K562 (cell line): ENCODE measurements at regions not wholly inside any gene's neighbourhood (a gene's known extent, or its start where the extent isn't known, plus 50 kb on each side); places are given as distances from the start of the nearest gene placed in this dataset.

ENCODE experiments used
- ATAC-seq: fragments of 200-7000 bp; cut with Tn5 transposase; 3 replicates; pipeline ENCODE4 v1.9.1; 2020; ENCODE audit warnings: moderate library complexity
- BruUV-seq: library from RNA; stranded (reverse); fragments of 400-500 nt; replicated peaks from 2 replicates; lab custom pipeline; 2021; lab: Mats Ljungman, UMichigan
- CTCF ChIA-PET: fragments of 300-600 bp; formaldehyde crosslinking; extraction: SDS; loops from one replicate; lab custom pipeline; 2021; ENCODE audit warnings: low intra/inter-chr PET ratio; lab: Yijun Ruan, JAX
- POLR2A ChIA-PET: fragments of 300-600, 350-650 bp; sonication (Branson Sonifier 250); formaldehyde crosslinking; extraction: SDS; loops from one replicate; lab custom pipeline; 2021; ENCODE audit warnings: antibody characterized with exemption, inconsistent platforms; lab: Yijun Ruan, JAX
- DNase-seq, 4 experiments: peaks; one replicate each; pipeline versions ENCODE4 v3.0.0 to v3.0.0-alpha.2; 2011 to 2018; ENCODE audit warnings: low spot score in 3 of 4, mixed read lengths in 3 of 4; ENCODE audit errors: extremely low read depth in 1 of 4
- FAIRE-seq: peaks from 2 replicates; lab custom pipeline; 2011; peaks lifted over from hg19 to GRCh38; lab: Jason Lieb, UNC
- H2AFZ ChIP-seq: 2 replicates; pipeline ENCODE4 v1.6.0; 2011; ENCODE audit warnings: low read depth, low read length, control low read depth, inconsistent platforms
- H3K27ac ChIP-seq: fragments of 200-600 bp; 3 replicates; pipeline ENCODE4 v1.8.0; 2011; ENCODE audit warnings: low read depth, mild to moderate bottlenecking, control low read depth, inconsistent platforms, low read length, moderate library complexity, mixed read lengths; ENCODE audit errors: extremely low read depth
- H3K27me3 ChIP-seq, 2 experiments: fragments of 300-600 bp in 1 of 2; 2 replicates in 1 of 2; 3 replicates in 1 of 2; pipeline versions ENCODE4 v1.6.0 to v1.8.0; 2011; ENCODE audit warnings: inconsistent platforms in 2 of 2, low read length in 2 of 2, mild to moderate bottlenecking in 1 of 2, mixed read lengths in 1 of 2, moderate library complexity in 1 of 2; ENCODE audit not compliant: control insufficient read depth in 2 of 2, insufficient read depth in 2 of 2
- H3K36me3 ChIP-seq: fragments of 300-600 bp; 3 replicates; pipeline ENCODE4 v1.8.0; 2011; ENCODE audit warnings: mild to moderate bottlenecking, low read length, inconsistent platforms; ENCODE audit not compliant: control insufficient read depth, insufficient read depth
- H3K4me1 ChIP-seq, 2 experiments: fragments of 200-600 bp in 1 of 2; replicated peaks in 1 of 2; 2 replicates in 1 of 2; 3 replicates in 1 of 2; pipeline versions ENCODE4 v1.5.1 to v1.8.0; 2011; ENCODE audit warnings: inconsistent platforms in 2 of 2, low read length in 2 of 2, mild to moderate bottlenecking in 1 of 2, mixed read lengths in 1 of 2, moderate library complexity in 1 of 2; ENCODE audit not compliant: control insufficient read depth in 2 of 2, insufficient read depth in 2 of 2
- H3K4me2 ChIP-seq: 2 replicates; pipeline ENCODE4 v1.6.1; 2011; ENCODE audit warnings: low read length, control low read depth, inconsistent platforms, mixed read lengths; ENCODE audit not compliant: insufficient read depth
- H3K4me3 ChIP-seq: fragments of 200-600 bp; sonication (generic), shearing (Covaris generic); 2 replicates; pipeline ENCODE4 v1.5.1; 2016; ENCODE audit warnings: control low read depth, inconsistent platforms
- H3K79me2 ChIP-seq: fragments of 200-600 bp; 3 replicates; pipeline ENCODE4 v1.8.0; 2011; ENCODE audit warnings: low read length, inconsistent platforms; ENCODE audit not compliant: control insufficient read depth, insufficient read depth
- H3K9ac ChIP-seq, 2 experiments: 2 replicates each; pipeline versions ENCODE4 v1.6.0 to v1.6.1; 2011; ENCODE audit warnings: low read depth in 2 of 2, low read length in 2 of 2, control low read depth in 1 of 2, inconsistent platforms in 1 of 2, mild to moderate bottlenecking in 1 of 2, mixed read lengths in 1 of 2; ENCODE audit not compliant: insufficient read depth in 1 of 2
- H3K9me1 ChIP-seq: one replicate; pipeline ENCODE4 v1.6.0; 2011; ENCODE audit warnings: inconsistent platforms, mild to moderate bottlenecking, low read length, moderate library complexity; ENCODE audit not compliant: control insufficient read depth, insufficient read depth
- H3K9me3 ChIP-seq: replicated peaks from 2 replicates; pipeline ENCODE4 v1.5.1; 2011; ENCODE audit warnings: low read depth, low read length, inconsistent platforms; ENCODE audit not compliant: control insufficient read depth, insufficient read depth
- H4K20me1 ChIP-seq: replicated peaks from 2 replicates; pipeline ENCODE4 v1.6.1; 2011; ENCODE audit warnings: low read length, inconsistent platforms, mixed read lengths; ENCODE audit not compliant: control insufficient read depth, insufficient read depth
- ATF2 ChIP-seq: sonication (generic); formaldehyde crosslinking; IDR thresholded peaks from 2 replicates; pipeline ENCODE4 v1.8.1; 2022; ENCODE audit warnings: missing genetic modification reagents
- CEBPB ChIP-seq: fragments of 450-650 bp; IDR thresholded peaks from 2 replicates; pipeline ENCODE4 v1.6.1; 2016; ENCODE audit warnings: missing genetic modification characterization, missing compliant biosample characterization
- GATAD2A ChIP-seq: fragments of 450-650 bp; IDR thresholded peaks from 2 replicates; pipeline ENCODE4 v1.6.1; 2017
- HSF4 ChIP-seq: fragments of 250-450 bp; sonication (Bioruptor Pico); IDR thresholded peaks from 2 replicates; pipeline ENCODE4 v2.1.2; 2022; ENCODE audit warnings: mild to moderate bottlenecking, moderate library complexity, borderline replicate concordance
- IFI16 ChIP-seq: fragments of 250-450 bp; sonication (Bioruptor Pico); IDR thresholded peaks from 2 replicates; pipeline ENCODE4 v2.1.2; 2022; ENCODE audit warnings: mild to moderate bottlenecking, inconsistent platforms
- MCM2 ChIP-seq: fragments of 450-650 bp; IDR thresholded peaks from 2 replicates; pipeline ENCODE4 v1.6.1; 2017; ENCODE audit warnings: low read depth, mild to moderate bottlenecking
- MCM5 ChIP-seq: fragments of 450-650 bp; IDR thresholded peaks from 2 replicates; pipeline ENCODE4 v1.6.1; 2016; ENCODE audit warnings: low read depth
- NCOA1 ChIP-seq: fragments of 450-650 bp; IDR thresholded peaks from 2 replicates; pipeline ENCODE4 v1.6.1; 2016; ENCODE audit warnings: low read depth
- NR0B1 ChIP-seq: fragments of 450-650 bp; IDR thresholded peaks from one replicate; pipeline ENCODE4 v1.6.1; 2018; ENCODE audit warnings: mild to moderate bottlenecking, moderate library complexity; ENCODE audit not compliant: partially characterized antibody
- RAD21 ChIP-seq, 2 experiments: fragments of 250-450 bp in 1 of 2; fragments of 450-650 bp in 1 of 2; sonication (Bioruptor Pico) in 1 of 2; formaldehyde crosslinking in 1 of 2; IDR thresholded peaks in 1 of 2; conservative IDR thresholded peaks in 1 of 2; 2 replicates each; pipeline versions ENCODE4 v1.4.0 to v1.8.0; 2020 to 2022; ENCODE audit warnings: mild to moderate bottlenecking in 2 of 2, moderate library complexity in 1 of 2
- SETDB1 ChIP-seq: IDR thresholded peaks from one replicate; pipeline ENCODE4 v1.6.1; 2012; ENCODE audit warnings: low read length, control low read depth, inconsistent platforms
- SLC30A9 ChIP-seq: fragments of 250-450 bp; sonication (Bioruptor Pico); IDR thresholded peaks from 2 replicates; pipeline ENCODE4 v1.8.0; 2022; ENCODE audit warnings: mild to moderate bottlenecking, moderate library complexity
- SMC3 ChIP-seq: conservative IDR thresholded peaks from 2 replicates; pipeline ENCODE4 v1.6.1; 2011; ENCODE audit warnings: low read depth, low read length, improper control_type of control experiment; ENCODE audit not compliant: insufficient read depth
- TCFL5 ChIP-seq: fragments of 250-450 bp; sonication (Bioruptor Pico); conservative IDR thresholded peaks from 2 replicates; pipeline ENCODE4 v1.6.1; 2021; ENCODE audit warnings: mild to moderate bottlenecking, moderate library complexity, matching md5 sums
- ZFX ChIP-seq: sonication (generic); formaldehyde crosslinking; IDR thresholded peaks from 2 replicates; pipeline ENCODE4 v1.8.0; 2022; ENCODE audit warnings: mild to moderate bottlenecking, missing genetic modification reagents, moderate library complexity
- ZNF165 ChIP-seq: fragments of 250-450 bp; sonication (Bioruptor Pico); IDR thresholded peaks from 2 replicates; pipeline ENCODE4 v1.4.0; 2020; ENCODE audit warnings: borderline replicate concordance
- ZNF436 ChIP-seq: fragments of 250-450, 450-650 bp; sonication (Bioruptor Pico); formaldehyde crosslinking; IDR thresholded peaks from 2 replicates; pipeline ENCODE4 v1.7.0; 2020; ENCODE audit warnings: mild to moderate bottlenecking
- ZNF707 ChIP-seq: fragments of 250-450 bp; sonication (Bioruptor Pico); conservative IDR thresholded peaks from 2 replicates; pipeline ENCODE4 v1.8.0; 2022; ENCODE audit warnings: inconsistent platforms, mild to moderate bottlenecking, moderate library complexity
- ZNF764 ChIP-seq: fragments of 250-450 bp; sonication (Bioruptor Pico); IDR thresholded peaks from 2 replicates; pipeline ENCODE4 v1.4.0; 2020; ENCODE audit warnings: low read depth, mild to moderate bottlenecking, moderate library complexity
- ZNF780A ChIP-seq: fragments of 250-450 bp; sonication (Bioruptor Pico); IDR thresholded peaks from 2 replicates; pipeline ENCODE4 v1.5.0; 2021; ENCODE audit warnings: mild to moderate bottlenecking
- WGBS: fragments of 100-300 bp; shearing (Covaris generic); methylation state at CpG from one replicate; pipeline ENCODE4 v1.1.6; 2016; ENCODE audit warnings: low coverage, mixed read lengths; ENCODE audit not compliant: insufficient coverage; ENCODE audit errors: missing lambda C conversion rate; 5-methylcytosine and 5-hydroxymethylcytosine counted together
- in situ Hi-C: fragments of 300-500 bp; cut with MboI; formaldehyde crosslinking; loops from 4 replicates; pipeline ENCODE4 v1.15.0; 2018; ENCODE audit warnings: inconsistent platforms, mixed read lengths
- intact Hi-C: fragments of 100-400 bp; cut with micrococcal nuclease; formaldehyde crosslinking; loops from 2 replicates; pipeline ENCODE4 v1.14.2; 2022

GRCh38 chr7:1330801-1331425 is 98.2 kb downstream of the UNCX start:
- Histone ChIP-seq H3K27me3 (peaks cover 11 to 40% of the 10 kb centered on the region in 2 experiments; a peak in 4 of 5 replicates), H3K79me2 (no peaks in the 10 kb centered on the region), H3K9ac (no peak overlapping the region), H3K4me3 (no peak overlapping the region), H3K4me1 (peaks cover 0 to 22% of the 10 kb centered on the region in 2 experiments; a peak in 2 of 5 replicates), H3K9me3 (no peaks in the 10 kb centered on the region), H3K9me1 (peaks cover 3% of the 10 kb centered on the region), H4K20me1 (no peaks in the 10 kb centered on the region), H2AFZ (no peak overlapping the region), H3K4me2 (no peak overlapping the region), H3K36me3 (no peaks in the 10 kb centered on the region), H3K27ac (no peak overlapping the region)
- in situ Hi-C loops, result no loop called here
- no TSS peak for BruUV-seq
- intact Hi-C loops, result no loop called here
- CTCF ChIA-PET, result no interaction called here
- ATAC-seq (no peak), DNase-seq (no peak), FAIRE-seq (no peak)
- WGBS, result 19% methylated on average over 31 of the region's 39 CpGs
- POLR2A ChIA-PET, result no interaction called here
- TF ChIP-seq ATF2 (CRISPR knock-in tag), result no peak
- TF ChIP-seq ZNF436 (CRISPR knock-in tag), result no peak
- TF ChIP-seq CEBPB (tag), result no peak
- no peak for TF ChIP-seq GATAD2A
- TF ChIP-seq MCM2, result no peak
- no peak for TF ChIP-seq SETDB1
- TF ChIP-seq TCFL5 (CRISPR knock-in tag), result no peak
- no peak for TF ChIP-seq NCOA1
- TF ChIP-seq IFI16, result no peak
- TF ChIP-seq HSF4, result no peak
- TF ChIP-seq RAD21 (CRISPR knock-in tag; conservative IDR thresholded peaks at IDR 0.05 in 1 of 2, IDR thresholded peaks at IDR 0.05 in 1 of 2), result no peak
- TF ChIP-seq ZNF165, result no peak
- TF ChIP-seq SMC3, result no peak
- no peak for TF ChIP-seq ZFX (CRISPR knock-in tag)
- no peak for TF ChIP-seq ZNF707 (CRISPR knock-in tag)
- no peak for TF ChIP-seq MCM5
- no peak for TF ChIP-seq SLC30A9 (CRISPR knock-in tag)
- no peak for TF ChIP-seq ZNF780A (CRISPR knock-in tag)
- TF ChIP-seq NR0B1, result no peak
- TF ChIP-seq ZNF764 (CRISPR knock-in tag), result no peak
